ENCODE measurements at regions not wholly inside any gene's neighbourhood (a gene's known extent, or its start where the extent isn't known, plus 50 kb on each side); places are given as distances from the start of the nearest gene placed in this dataset.

DNA sequence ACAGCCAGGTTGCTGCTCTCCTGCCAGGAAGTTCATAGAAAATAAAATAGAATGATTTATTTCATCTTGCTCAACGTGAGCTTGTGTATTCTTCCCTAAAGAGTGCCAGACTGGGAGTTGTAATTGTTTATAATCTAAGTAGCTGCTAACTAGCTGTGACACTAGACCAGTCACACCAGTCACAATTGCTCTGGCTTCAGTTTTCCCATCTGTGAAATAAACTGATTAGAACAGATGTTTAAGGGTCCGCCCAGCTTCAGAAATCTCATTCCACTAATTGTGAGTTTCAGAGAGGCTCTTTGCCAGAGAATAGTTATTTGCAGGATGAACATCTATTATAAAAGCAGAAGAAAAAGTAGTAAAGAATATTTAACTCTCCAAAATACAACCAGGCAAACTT, 55.6 kb upstream of the ZDHHC17 start:
- DNase-seq, result no peak

GRCh38 chr12:76711241-76711640, 52.7 kb upstream of the ZDHHC17 start:
- DNase-seq, result no peak

DNA sequence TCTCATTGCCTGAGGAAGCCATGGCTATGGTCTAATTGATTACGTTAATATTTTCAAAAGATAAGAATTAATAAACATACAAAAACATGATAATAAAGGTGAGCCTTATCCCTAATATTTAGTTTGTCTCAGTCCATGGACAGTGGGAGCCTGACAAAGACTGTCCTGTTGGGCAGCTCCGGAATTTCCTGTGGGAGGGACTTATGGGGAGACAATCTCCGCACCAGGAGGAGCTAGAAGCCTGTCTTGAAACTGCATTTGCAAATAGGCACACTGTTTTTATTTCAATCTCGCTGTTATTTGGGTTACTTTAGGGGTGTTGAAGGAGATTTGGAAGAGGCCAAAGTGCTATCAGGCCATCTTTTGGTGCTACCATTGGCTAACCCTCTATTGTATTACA, 50.8 kb upstream of the ZDHHC17 start:
- no peak for DNase-seq

GRCh38 chr12:76713986-76714385, 49.9 kb upstream of the ZDHHC17 start:
- DNase-seq, result no peak
